Erythroblast (primary cell): ENCODE measurements at regions not wholly inside any gene's neighbourhood (a gene's known extent, or its start where the extent isn't known, plus 50 kb on each side); places are given as distances from the start of the nearest gene placed in this dataset.

Experiments
- GATA1 ChIP-seq: IDR thresholded peaks from 2 replicates; pipeline ENCODE4 v1.6.1; 2011; ENCODE audit warnings: low read depth, mild to moderate bottlenecking, control low read depth, low read length, moderate library complexity
- POLR2A ChIP-seq: IDR thresholded peaks from 2 replicates; pipeline ENCODE4 v1.6.1; 2011; ENCODE audit warnings: mild to moderate bottlenecking, low read length

GRCh38 chr1:95301614-95302013 is 67.6 kb downstream of the RWDD3 start:
- no peak for TF ChIP-seq POLR2A
- TF ChIP-seq GATA1 = no peak
